Astrocyte (in vitro differentiated cells and primary cell): ENCODE measurements at regions not wholly inside any gene's neighbourhood (a gene's known extent, or its start where the extent isn't known, plus 50 kb on each side); places are given as distances from the start of the nearest gene placed in this dataset.

Experiments used
- EZH2 ChIP-seq: IDR thresholded peaks from 2 replicates; pipeline ENCODE4 v1.6.1; 2012; ENCODE audit warnings: mild to moderate bottlenecking, low read length, inconsistent platforms; ENCODE audit not compliant: insufficient read depth
- TF ChIP-seq, protein P1 (sequence below): IDR thresholded peaks from 2 replicates; pipeline ENCODE4 v1.5.1; 2011; ENCODE audit warnings: low read depth, mild to moderate bottlenecking, inconsistent platforms, low read length, moderate library complexity; ENCODE audit not compliant: insufficient read depth

DNA sequence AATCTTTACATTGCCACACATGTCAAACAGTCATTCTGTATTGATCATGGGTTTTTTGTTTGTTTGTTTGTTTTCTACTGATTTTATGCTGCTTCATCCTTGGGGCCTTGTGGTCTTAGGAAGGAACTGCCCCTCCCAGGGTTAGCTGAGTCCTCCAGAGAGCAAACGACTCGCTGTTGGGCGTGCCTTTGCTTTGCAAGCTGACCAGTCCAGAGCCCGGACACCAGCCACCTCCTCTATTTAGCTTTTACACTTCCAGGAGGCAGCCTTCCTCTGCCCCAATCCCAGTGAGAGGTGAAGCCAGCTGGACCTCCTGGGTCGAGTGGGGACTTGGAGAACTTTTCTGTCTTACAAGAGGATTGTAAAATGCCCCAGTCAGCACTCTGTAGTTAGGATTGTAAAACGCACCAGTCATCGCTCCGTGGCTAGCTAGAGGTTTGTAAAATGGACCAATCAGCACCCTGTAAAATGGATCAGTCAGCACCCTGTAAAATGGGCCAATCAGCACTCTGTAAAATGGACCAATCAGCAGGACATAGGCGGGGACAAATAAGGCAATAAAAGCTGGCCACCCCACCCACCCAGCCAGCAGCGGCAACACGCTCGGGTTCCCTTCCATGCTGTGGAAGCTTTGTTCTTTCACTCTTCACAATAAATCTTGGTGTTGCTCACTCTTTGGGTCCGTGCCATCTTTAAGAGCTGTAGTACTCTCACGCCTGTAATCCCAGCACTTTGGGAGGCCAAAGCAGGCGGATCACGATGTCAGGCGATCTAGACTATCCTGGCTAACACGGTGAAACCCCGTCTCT, 154.4 kb downstream of the ERCC6L2 start:
- TF ChIP-seq, protein P1, sequence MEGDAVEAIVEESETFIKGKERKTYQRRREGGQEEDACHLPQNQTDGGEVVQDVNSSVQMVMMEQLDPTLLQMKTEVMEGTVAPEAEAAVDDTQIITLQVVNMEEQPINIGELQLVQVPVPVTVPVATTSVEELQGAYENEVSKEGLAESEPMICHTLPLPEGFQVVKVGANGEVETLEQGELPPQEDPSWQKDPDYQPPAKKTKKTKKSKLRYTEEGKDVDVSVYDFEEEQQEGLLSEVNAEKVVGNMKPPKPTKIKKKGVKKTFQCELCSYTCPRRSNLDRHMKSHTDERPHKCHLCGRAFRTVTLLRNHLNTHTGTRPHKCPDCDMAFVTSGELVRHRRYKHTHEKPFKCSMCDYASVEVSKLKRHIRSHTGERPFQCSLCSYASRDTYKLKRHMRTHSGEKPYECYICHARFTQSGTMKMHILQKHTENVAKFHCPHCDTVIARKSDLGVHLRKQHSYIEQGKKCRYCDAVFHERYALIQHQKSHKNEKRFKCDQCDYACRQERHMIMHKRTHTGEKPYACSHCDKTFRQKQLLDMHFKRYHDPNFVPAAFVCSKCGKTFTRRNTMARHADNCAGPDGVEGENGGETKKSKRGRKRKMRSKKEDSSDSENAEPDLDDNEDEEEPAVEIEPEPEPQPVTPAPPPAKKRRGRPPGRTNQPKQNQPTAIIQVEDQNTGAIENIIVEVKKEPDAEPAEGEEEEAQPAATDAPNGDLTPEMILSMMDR: no peak
- TF ChIP-seq EZH2: no peak
